Smooth muscle cell (in vitro differentiated cells): ENCODE measurements at regions not wholly inside any gene's neighbourhood (a gene's known extent, or its start where the extent isn't known, plus 50 kb on each side); places are given as distances from the start of the nearest gene placed in this dataset.

Experiments
- DNase-seq: peaks from one replicate; lab custom pipeline; 2025; ENCODE audit not compliant: unreplicated experiment; lab: John Stamatoyannopoulos, UW
- H2AFZ ChIP-seq: fragments of 200-600 bp; sonication (generic); 2 replicates; pipeline ENCODE4 v1.6.0; 2016; ENCODE audit warnings: antibody characterized with exemption, low read depth, mild to moderate bottlenecking
- H3F3A ChIP-seq: fragments of 200-600 bp; sonication (generic); 2 replicates; pipeline ENCODE4 v1.6.0; 2017; ENCODE audit warnings: antibody characterized with exemption, low read depth
- H3K27ac ChIP-seq: fragments of 200-600 bp; sonication (generic); 2 replicates; pipeline ENCODE4 v1.5.1; 2016; ENCODE audit warnings: low read depth, mild to moderate bottlenecking
- H3K27me3 ChIP-seq: fragments of 200-600 bp; sonication (generic); 2 replicates; pipeline ENCODE4 v1.6.1; 2016; ENCODE audit warnings: low read depth, mild to moderate bottlenecking
- H3K36me3 ChIP-seq: fragments of 200-600 bp; sonication (generic); 2 replicates; pipeline ENCODE4 v1.5.1; 2016; ENCODE audit warnings: low read depth
- H3K4me1 ChIP-seq: fragments of 200-600 bp; sonication (generic); 2 replicates; pipeline ENCODE4 v1.5.1; 2016; ENCODE audit warnings: low read depth
- H3K4me2 ChIP-seq: fragments of 200-600 bp; sonication (generic); 2 replicates; pipeline ENCODE4 v1.6.0; 2016; ENCODE audit warnings: mild to moderate bottlenecking
- H3K4me3 ChIP-seq: fragments of 200-600 bp; sonication (generic); 2 replicates; pipeline ENCODE4 v1.5.1; 2016; ENCODE audit warnings: mild to moderate bottlenecking
- H3K79me2 ChIP-seq: fragments of 200-600 bp; sonication (generic); 2 replicates; pipeline ENCODE4 v1.6.0; 2016; ENCODE audit warnings: low read depth, mild to moderate bottlenecking
- H3K9ac ChIP-seq: fragments of 200-600 bp; sonication (generic); 2 replicates; pipeline ENCODE4 v1.6.0; 2016; ENCODE audit warnings: low read depth
- H3K9me3 ChIP-seq: fragments of 200-600 bp; sonication (generic); replicated peaks from 2 replicates; pipeline ENCODE4 v1.5.1; 2016; ENCODE audit warnings: low read depth
- H4K20me1 ChIP-seq: fragments of 200-600 bp; sonication (generic); 2 replicates; pipeline ENCODE4 v1.6.0; 2016; ENCODE audit warnings: low read depth
- WGBS: methylation state at CpG from one replicate; pipeline ENCODE4 v1.1.7; 2016; ENCODE audit warnings: low lambda C conversion rate; 5-methylcytosine and 5-hydroxymethylcytosine counted together
- TF ChIP-seq, protein P1 (sequence below): fragments of 200-600 bp; sonication (generic); IDR thresholded peaks from 2 replicates; pipeline ENCODE4 v1.5.1; 2017; ENCODE audit warnings: borderline replicate concordance, mild to moderate bottlenecking, antibody characterized with exemption; ENCODE audit not compliant: insufficient read depth, poor library complexity, severe bottlenecking

DNA sequence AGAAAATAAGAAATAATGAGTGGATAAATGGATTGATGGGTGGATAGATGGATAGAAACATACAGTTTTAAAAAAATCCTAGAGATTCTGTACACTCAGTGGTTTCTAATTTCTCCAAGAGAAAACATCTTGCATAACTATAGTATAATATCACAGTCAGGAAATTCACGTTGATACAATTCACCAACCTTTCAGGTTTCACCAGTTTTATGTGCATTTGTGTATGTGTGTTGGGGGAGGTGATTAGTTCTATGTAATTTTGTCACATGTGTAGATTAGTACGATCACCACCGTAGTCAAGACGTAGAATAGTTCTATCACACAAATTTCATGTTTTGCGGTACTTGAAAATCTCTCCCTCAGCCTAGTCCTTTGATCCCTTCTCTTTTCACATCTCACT, 288.2 kb upstream of the LRATD1 start:
- H3F3A ChIP-seq, result no peaks in the 10 kb centered on the region
- DNase-seq, result no peak
- no peaks in the 10 kb centered on the region for H3K27me3 ChIP-seq
- 93% methylated on average over 5 of the region's 5 CpGs for WGBS
- H3K9ac ChIP-seq, result no peak overlapping the region
- no peak overlapping the region for H3K4me3 ChIP-seq
- H3K9me3 ChIP-seq, result no peaks in the 10 kb centered on the region
- H3K27ac ChIP-seq, result no peak overlapping the region
- no peaks in the 10 kb centered on the region for H3K4me1 ChIP-seq
- no peak overlapping the region for H2AFZ ChIP-seq
- no peaks in the 10 kb centered on the region for H4K20me1 ChIP-seq
- no peaks in the 10 kb centered on the region for H3K79me2 ChIP-seq
- H3K4me2 ChIP-seq, result no peak overlapping the region
- no peaks in the 10 kb centered on the region for H3K36me3 ChIP-seq
- TF ChIP-seq, protein P1, sequence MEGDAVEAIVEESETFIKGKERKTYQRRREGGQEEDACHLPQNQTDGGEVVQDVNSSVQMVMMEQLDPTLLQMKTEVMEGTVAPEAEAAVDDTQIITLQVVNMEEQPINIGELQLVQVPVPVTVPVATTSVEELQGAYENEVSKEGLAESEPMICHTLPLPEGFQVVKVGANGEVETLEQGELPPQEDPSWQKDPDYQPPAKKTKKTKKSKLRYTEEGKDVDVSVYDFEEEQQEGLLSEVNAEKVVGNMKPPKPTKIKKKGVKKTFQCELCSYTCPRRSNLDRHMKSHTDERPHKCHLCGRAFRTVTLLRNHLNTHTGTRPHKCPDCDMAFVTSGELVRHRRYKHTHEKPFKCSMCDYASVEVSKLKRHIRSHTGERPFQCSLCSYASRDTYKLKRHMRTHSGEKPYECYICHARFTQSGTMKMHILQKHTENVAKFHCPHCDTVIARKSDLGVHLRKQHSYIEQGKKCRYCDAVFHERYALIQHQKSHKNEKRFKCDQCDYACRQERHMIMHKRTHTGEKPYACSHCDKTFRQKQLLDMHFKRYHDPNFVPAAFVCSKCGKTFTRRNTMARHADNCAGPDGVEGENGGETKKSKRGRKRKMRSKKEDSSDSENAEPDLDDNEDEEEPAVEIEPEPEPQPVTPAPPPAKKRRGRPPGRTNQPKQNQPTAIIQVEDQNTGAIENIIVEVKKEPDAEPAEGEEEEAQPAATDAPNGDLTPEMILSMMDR, result no peak

DNA sequence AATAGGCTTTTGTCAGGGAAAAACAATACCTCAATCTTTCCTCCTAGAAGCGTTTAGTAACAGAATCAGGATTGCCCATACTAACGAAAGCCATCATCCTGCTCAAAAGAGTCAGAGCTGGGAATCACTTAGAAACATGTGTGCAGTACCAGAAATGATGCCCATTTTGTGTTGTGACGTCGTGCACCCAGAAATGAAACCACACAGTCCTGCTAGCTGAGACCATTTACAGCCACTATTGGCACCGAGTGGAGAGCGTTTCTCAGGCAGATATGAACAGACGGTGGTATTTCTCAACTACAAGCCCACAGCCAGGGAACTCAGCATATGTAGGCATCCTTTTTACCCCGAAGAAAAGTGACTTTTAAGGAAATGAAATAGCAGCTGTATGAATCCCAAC, 284.3 kb upstream of the LRATD1 start:
- Histone ChIP-seq H2AFZ (no peak overlapping the region), H3K4me3 (no peak overlapping the region), H3F3A (no peaks in the 10 kb centered on the region), H4K20me1 (no peaks in the 10 kb centered on the region), H3K27ac (no peak overlapping the region), H3K36me3 (no peaks in the 10 kb centered on the region), H3K4me1 (no peaks in the 10 kb centered on the region), H3K79me2 (no peaks in the 10 kb centered on the region), H3K27me3 (no peaks in the 10 kb centered on the region), H3K9ac (no peak overlapping the region), H3K9me3 (no peaks in the 10 kb centered on the region), H3K4me2 (no peak overlapping the region)
- 86% methylated on average over 8 of the region's 8 CpGs for WGBS
- TF ChIP-seq, protein P1, result no peak
- DNase-seq, result no peak

DNA sequence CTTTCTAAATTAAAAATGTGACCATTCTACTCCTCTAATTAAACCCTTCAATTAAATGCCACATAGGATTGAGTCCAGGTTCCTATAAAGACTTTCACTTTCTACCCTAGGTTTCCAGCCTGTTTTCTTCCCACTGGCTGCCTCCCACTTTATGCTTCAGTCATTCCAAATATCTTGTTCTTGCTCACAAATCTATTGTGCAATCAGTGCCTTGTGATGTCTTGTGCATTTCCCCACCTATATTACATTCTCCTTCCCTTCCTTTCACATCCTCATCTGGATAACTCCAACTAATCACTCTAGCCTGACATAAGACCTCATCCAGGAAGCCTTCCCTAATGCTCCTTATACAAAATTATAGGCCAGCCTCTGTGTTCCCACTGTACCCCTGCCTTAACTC, 281.7 kb upstream of the LRATD1 start:
- Histone ChIP-seq H3K9me3 (no peaks in the 10 kb centered on the region), H3K27ac (no peak overlapping the region), H2AFZ (no peak overlapping the region), H3K4me2 (no peak overlapping the region), H3K4me3 (no peak overlapping the region), H4K20me1 (no peaks in the 10 kb centered on the region), H3K27me3 (no peaks in the 10 kb centered on the region), H3K79me2 (no peaks in the 10 kb centered on the region), H3K4me1 (no peaks in the 10 kb centered on the region), H3F3A (no peaks in the 10 kb centered on the region), H3K9ac (no peak overlapping the region), H3K36me3 (no peaks in the 10 kb centered on the region)
- no peak for DNase-seq
- TF ChIP-seq, protein P1, result no peak

DNA sequence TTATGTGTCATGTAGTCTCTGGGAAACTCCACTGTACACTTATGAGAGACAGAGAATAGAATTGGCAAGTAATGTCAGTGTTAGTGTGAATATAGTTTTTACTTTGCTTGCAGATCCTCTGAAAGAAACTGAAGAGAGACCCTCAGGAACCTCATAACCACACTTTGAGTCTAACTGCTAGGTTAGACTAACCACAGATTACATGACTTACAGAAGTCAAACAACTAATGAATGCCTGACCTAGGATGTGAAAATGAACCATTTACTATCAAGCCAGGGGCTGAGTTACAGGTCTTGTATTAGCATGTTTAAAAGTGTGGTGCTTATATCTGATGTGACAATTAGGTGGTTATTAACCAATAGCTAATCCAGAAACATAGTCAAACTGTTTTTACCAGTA, 280.4 kb upstream of the LRATD1 start:
- no peaks in the 10 kb centered on the region for H3K27me3 ChIP-seq
- H3K4me3 ChIP-seq, result no peak overlapping the region
- no peaks in the 10 kb centered on the region for H3F3A ChIP-seq
- no peaks in the 10 kb centered on the region for H3K4me1 ChIP-seq
- no peak for DNase-seq
- H2AFZ ChIP-seq, result no peak overlapping the region
- TF ChIP-seq, protein P1, result no peak
- H3K36me3 ChIP-seq, result no peaks in the 10 kb centered on the region
- H3K9me3 ChIP-seq, result no peaks in the 10 kb centered on the region
- no peaks in the 10 kb centered on the region for H4K20me1 ChIP-seq
- no peak overlapping the region for H3K9ac ChIP-seq
- H3K27ac ChIP-seq, result no peak overlapping the region
- H3K4me2 ChIP-seq, result no peak overlapping the region
- H3K79me2 ChIP-seq, result no peaks in the 10 kb centered on the region
